ENCODE measurements at regions not wholly inside any gene's neighbourhood (a gene's known extent, or its start where the extent isn't known, plus 50 kb on each side); places are given as distances from the start of the nearest gene placed in this dataset.
"Not testable (repeated sequence)": the region's sequence is repeated elsewhere in the genome, so short reads cannot be mapped to it uniquely, and the experiment has no call there.

GRCh38 chr18:60018618-60019462 is 119.0 kb downstream of the PMAIP1 start:
- H3K4me3 ChIP-seq (replicated peaks in 1 of 4; ENCODE audit: control extremely low read depth in 1 of 4, insufficient read depth in 1 of 4, low read depth in 3 of 4, low read length in 4 of 4): no peak overlapping the region
- no peak overlapping the region for H3K4me2 ChIP-seq (ENCODE audit: extremely low read depth, insufficient read depth, low read length)
- no peaks in the 10 kb centered on the region for H3K79me2 ChIP-seq (ENCODE audit: control insufficient read depth, insufficient read depth, low read length)
- H3K4me1 ChIP-seq (ENCODE audit: control insufficient read depth, extremely low read depth, insufficient read depth, low read length): peaks cover 2% of the 10 kb centered on the region
- H2AFZ ChIP-seq (ENCODE audit: low read length): no peak overlapping the region
- H3K27me3 ChIP-seq (ENCODE audit: control insufficient read depth, insufficient read depth, low read length): no peaks in the 10 kb centered on the region
- H3K9me3 ChIP-seq (ENCODE audit: control insufficient read depth, insufficient read depth, low read depth, low read length): no peaks in the 10 kb centered on the region
- no peaks in the 10 kb centered on the region for H3K36me3 ChIP-seq (ENCODE audit: control insufficient read depth, insufficient read depth, low read length)
- H3K27ac ChIP-seq (ENCODE audit: insufficient read depth, low read length): no peak overlapping the region
- TF ChIP-seq CTCF (conservative IDR thresholded peaks at IDR 0.05 in 1 of 2, IDR thresholded peaks at IDR 0.05 in 1 of 2; ENCODE audit: low read depth in 1 of 2, low read length in 2 of 2) (no peak), EZH2 (IDR thresholded peaks at IDR 0.05; ENCODE audit: low read length, missing control alignments) (no peak)
- H3K9ac ChIP-seq (ENCODE audit: insufficient read depth, low read length): no peak overlapping the region
- DNase-seq (ENCODE audit: low read depth in 2 of 2): peak; percentile 49 to 71
- no peaks in the 10 kb centered on the region for H4K20me1 ChIP-seq (ENCODE audit: control insufficient read depth, extremely low read depth, insufficient read depth, low read length)

GRCh38 chr18:60018134-60018533 is 118.3 kb downstream of the PMAIP1 start:
- not testable (repeated sequence) for H3K27ac ChIP-seq (ENCODE audit: insufficient read depth, low read length); H4K20me1 ChIP-seq (ENCODE audit: control insufficient read depth, extremely low read depth, insufficient read depth, low read length); H2AFZ ChIP-seq (ENCODE audit: low read length); H3K4me2 ChIP-seq (ENCODE audit: extremely low read depth, insufficient read depth, low read length); H3K4me3 ChIP-seq (replicated peaks in 1 of 4; ENCODE audit: control extremely low read depth in 1 of 4, insufficient read depth in 1 of 4, low read depth in 3 of 4, low read length in 4 of 4); H3K27me3 ChIP-seq (ENCODE audit: control insufficient read depth, insufficient read depth, low read length); DNase-seq (ENCODE audit: low read depth in 2 of 2); H3K79me2 ChIP-seq (ENCODE audit: control insufficient read depth, insufficient read depth, low read length); H3K9me3 ChIP-seq (ENCODE audit: control insufficient read depth, insufficient read depth, low read depth, low read length); H3K36me3 ChIP-seq (ENCODE audit: control insufficient read depth, insufficient read depth, low read length); H3K4me1 ChIP-seq (ENCODE audit: control insufficient read depth, extremely low read depth, insufficient read depth, low read length); H3K9ac ChIP-seq (ENCODE audit: insufficient read depth, low read length)

GRCh38 chr18:60017371-60017770 is 117.6 kb downstream of the PMAIP1 start:
- TF ChIP-seq EZH2 (IDR thresholded peaks at IDR 0.05; ENCODE audit: low read length, missing control alignments): no peak
- TF ChIP-seq CTCF (conservative IDR thresholded peaks at IDR 0.05 in 1 of 2, IDR thresholded peaks at IDR 0.05 in 1 of 2; ENCODE audit: low read depth in 1 of 2, low read length in 2 of 2): no peak
- H3K79me2 ChIP-seq (ENCODE audit: control insufficient read depth, insufficient read depth, low read length): no peaks in the 10 kb centered on the region
- H3K27ac ChIP-seq (ENCODE audit: insufficient read depth, low read length): no peak overlapping the region
- H3K9me3 ChIP-seq (ENCODE audit: control insufficient read depth, insufficient read depth, low read depth, low read length): no peaks in the 10 kb centered on the region
- peaks cover 2% of the 10 kb centered on the region for H3K4me1 ChIP-seq (ENCODE audit: control insufficient read depth, extremely low read depth, insufficient read depth, low read length)
- H3K4me3 ChIP-seq (replicated peaks in 1 of 4; ENCODE audit: control extremely low read depth in 1 of 4, insufficient read depth in 1 of 4, low read depth in 3 of 4, low read length in 4 of 4): no peak overlapping the region
- no peaks in the 10 kb centered on the region for H3K36me3 ChIP-seq (ENCODE audit: control insufficient read depth, insufficient read depth, low read length)
- no peak overlapping the region for H3K4me2 ChIP-seq (ENCODE audit: extremely low read depth, insufficient read depth, low read length)
- H3K27me3 ChIP-seq (ENCODE audit: control insufficient read depth, insufficient read depth, low read length): no peaks in the 10 kb centered on the region
- no peaks in the 10 kb centered on the region for H4K20me1 ChIP-seq (ENCODE audit: control insufficient read depth, extremely low read depth, insufficient read depth, low read length)
- no peak overlapping the region for H2AFZ ChIP-seq (ENCODE audit: low read length)
- H3K9ac ChIP-seq (ENCODE audit: insufficient read depth, low read length): no peak overlapping the region
- no peak for DNase-seq (ENCODE audit: low read depth in 2 of 2)

- not testable (repeated sequence) for DNase-seq (ENCODE audit: low read depth in 2 of 2); H4K20me1 ChIP-seq (ENCODE audit: control insufficient read depth, extremely low read depth, insufficient read depth, low read length); H3K9me3 ChIP-seq (ENCODE audit: control insufficient read depth, insufficient read depth, low read depth, low read length); H2AFZ ChIP-seq (ENCODE audit: low read length); H3K4me3 ChIP-seq (replicated peaks in 1 of 4; ENCODE audit: control extremely low read depth in 1 of 4, insufficient read depth in 1 of 4, low read depth in 3 of 4, low read length in 4 of 4); H3K4me1 ChIP-seq (ENCODE audit: control insufficient read depth, extremely low read depth, insufficient read depth, low read length); H3K4me2 ChIP-seq (ENCODE audit: extremely low read depth, insufficient read depth, low read length); H3K27me3 ChIP-seq (ENCODE audit: control insufficient read depth, insufficient read depth, low read length); H3K36me3 ChIP-seq (ENCODE audit: control insufficient read depth, insufficient read depth, low read length); H3K27ac ChIP-seq (ENCODE audit: insufficient read depth, low read length); H3K79me2 ChIP-seq (ENCODE audit: control insufficient read depth, insufficient read depth, low read length); H3K9ac ChIP-seq (ENCODE audit: insufficient read depth, low read length)
These were observed 116.0 kb downstream of the PMAIP1 start for GRCh38 chr18:60015826-60016225.

- not testable (repeated sequence) for H3K9me3 ChIP-seq (ENCODE audit: control insufficient read depth, insufficient read depth, low read depth, low read length); H3K79me2 ChIP-seq (ENCODE audit: control insufficient read depth, insufficient read depth, low read length); H3K4me2 ChIP-seq (ENCODE audit: extremely low read depth, insufficient read depth, low read length); H2AFZ ChIP-seq (ENCODE audit: low read length); H4K20me1 ChIP-seq (ENCODE audit: control insufficient read depth, extremely low read depth, insufficient read depth, low read length); H3K27me3 ChIP-seq (ENCODE audit: control insufficient read depth, insufficient read depth, low read length); H3K4me1 ChIP-seq (ENCODE audit: control insufficient read depth, extremely low read depth, insufficient read depth, low read length); H3K9ac ChIP-seq (ENCODE audit: insufficient read depth, low read length); DNase-seq (ENCODE audit: low read depth in 2 of 2); H3K4me3 ChIP-seq (replicated peaks in 1 of 4; ENCODE audit: control extremely low read depth in 1 of 4, insufficient read depth in 1 of 4, low read depth in 3 of 4, low read length in 4 of 4); H3K36me3 ChIP-seq (ENCODE audit: control insufficient read depth, insufficient read depth, low read length); H3K27ac ChIP-seq (ENCODE audit: insufficient read depth, low read length)
These were observed 113.4 kb downstream of the PMAIP1 start for GRCh38 chr18:60013148-60013547.
